GM23338 (cell line): ENCODE measurements at regions not wholly inside any gene's neighbourhood (a gene's known extent, or its start where the extent isn't known, plus 50 kb on each side); places are given as distances from the start of the nearest gene placed in this dataset.

ENCODE experiments used
- ATAC-seq: fragments of 200-7000 bp; cut with Tn5 transposase; 3 replicates; pipeline ENCODE4 v1.9.1; 2020
- DNase-seq: peaks from one replicate; pipeline ENCODE4 v3.0.0-alpha.2; 2015; ENCODE audit warnings: low spot score
- H2AFZ ChIP-seq: fragments of 200-600 bp; sonication (generic); 2 replicates; pipeline ENCODE4 v1.8.0; 2016; ENCODE audit warnings: antibody characterized with exemption, mild to moderate bottlenecking, moderate library complexity
- H3F3A ChIP-seq: fragments of 200-600 bp; sonication (generic); replicated peaks from 2 replicates; pipeline ENCODE4 v1.8.0; 2017; ENCODE audit warnings: antibody characterized with exemption, mixed run types, low read depth
- H3K27ac ChIP-seq: fragments of 200-600 bp; sonication (generic); 2 replicates; pipeline ENCODE4 v1.6.1; 2016; ENCODE audit warnings: low read depth
- H3K27me3 ChIP-seq: fragments of 200-600 bp; sonication (generic); 2 replicates; pipeline ENCODE4 v1.8.0; 2016; ENCODE audit warnings: mild to moderate bottlenecking, mixed run types, moderate library complexity; ENCODE audit not compliant: insufficient read depth
- H3K36me3 ChIP-seq: fragments of 200-600 bp; sonication (generic); 2 replicates; pipeline ENCODE4 v1.8.0; 2016; ENCODE audit warnings: mild to moderate bottlenecking; ENCODE audit not compliant: insufficient read depth
- H3K4me1 ChIP-seq: fragments of 200-600 bp; sonication (generic); 2 replicates; pipeline ENCODE4 v1.8.0; 2016; ENCODE audit warnings: mild to moderate bottlenecking, moderate library complexity; ENCODE audit not compliant: insufficient read depth
- H3K4me2 ChIP-seq: fragments of 200-600 bp; sonication (generic); 2 replicates; pipeline ENCODE4 v1.7.1; 2017; ENCODE audit warnings: mixed run types
- H3K4me3 ChIP-seq: fragments of 200-600 bp; sonication (generic); 2 replicates; pipeline ENCODE4 v1.6.1; 2016; ENCODE audit warnings: mixed run types
- H3K79me2 ChIP-seq: fragments of 200-600 bp; sonication (generic); replicated peaks from 2 replicates; pipeline ENCODE4 v1.8.0; 2017; ENCODE audit warnings: mild to moderate bottlenecking; ENCODE audit not compliant: insufficient read depth
- H3K9me2 ChIP-seq: fragments of 200-600 bp; sonication (generic); 2 replicates; pipeline ENCODE4 v1.8.0; 2017; ENCODE audit not compliant: insufficient read depth
- H4K20me1 ChIP-seq: fragments of 200-600 bp; sonication (generic); replicated peaks from 2 replicates; pipeline ENCODE4 v1.8.0; 2017; ENCODE audit warnings: mild to moderate bottlenecking; ENCODE audit not compliant: insufficient read depth
- H3K27ac Mint-ChIP-seq: 2 replicates; pipeline ENCODE4 v1.8.0; 2020; ENCODE audit warnings: inconsistent platforms, mild to moderate bottlenecking, moderate library complexity, mixed read lengths
- H3K27me3 Mint-ChIP-seq: 3 replicates; pipeline ENCODE4 v1.8.0; 2022; ENCODE audit warnings: low read depth, mild to moderate bottlenecking, moderate library complexity, mixed read lengths, inconsistent platforms; ENCODE audit not compliant: insufficient read depth, poor library complexity
- H3K36me3 Mint-ChIP-seq: 3 replicates; pipeline ENCODE4 v1.8.0; 2021; ENCODE audit warnings: low read depth, mild to moderate bottlenecking, inconsistent platforms, moderate library complexity, mixed read lengths
- H3K4me1 Mint-ChIP-seq: 3 replicates; pipeline ENCODE4 v1.8.0; 2020; ENCODE audit warnings: mild to moderate bottlenecking, inconsistent platforms, mixed read lengths
- H3K4me3 Mint-ChIP-seq: 3 replicates; pipeline ENCODE4 v1.8.0; 2021; ENCODE audit warnings: moderate library complexity, mild to moderate bottlenecking, inconsistent platforms, mixed read lengths
- H3K9me3 Mint-ChIP-seq: 3 replicates; pipeline ENCODE4 v1.8.0; 2020; ENCODE audit warnings: moderate library complexity, mild to moderate bottlenecking, inconsistent platforms, mixed read lengths
- EZH2 ChIP-seq: fragments of 200-600 bp; sonication (generic); IDR thresholded peaks from one replicate; pipeline ENCODE4 v1.8.0; 2017; ENCODE audit warnings: antibody characterized with exemption, mild to moderate bottlenecking, low read depth; ENCODE audit not compliant: unreplicated experiment
- POLR2AphosphoS5 ChIP-seq: IDR thresholded peaks from 2 replicates; pipeline ENCODE4 v1.6.1; 2016; ENCODE audit warnings: antibody characterized with exemption, low read depth
- ZNF462 ChIP-seq: fragments of 250-450 bp; sonication (Bioruptor Pico); IDR thresholded peaks from 2 replicates; pipeline ENCODE4 v1.5.0; 2020; ENCODE audit warnings: mild to moderate bottlenecking, moderate library complexity
- TF ChIP-seq, protein P1 (sequence below): IDR thresholded peaks from one replicate; pipeline ENCODE4 v1.6.1; 2018; ENCODE audit warnings: antibody characterized with exemption; ENCODE audit not compliant: unreplicated experiment
- TF ChIP-seq, protein P2 (sequence below), 2 experiments: fragments of 200-600 bp in 1 of 2; sonication (generic) in 1 of 2; conservative IDR thresholded peaks; 2 replicates each; pipeline versions ENCODE4 v1.5.1 to v1.6.1; 2016 to 2017; ENCODE audit warnings: antibody characterized with exemption in 2 of 2, low read depth in 2 of 2, mild to moderate bottlenecking in 2 of 2, moderate library complexity in 1 of 2

- TF ChIP-seq, protein P1, sequence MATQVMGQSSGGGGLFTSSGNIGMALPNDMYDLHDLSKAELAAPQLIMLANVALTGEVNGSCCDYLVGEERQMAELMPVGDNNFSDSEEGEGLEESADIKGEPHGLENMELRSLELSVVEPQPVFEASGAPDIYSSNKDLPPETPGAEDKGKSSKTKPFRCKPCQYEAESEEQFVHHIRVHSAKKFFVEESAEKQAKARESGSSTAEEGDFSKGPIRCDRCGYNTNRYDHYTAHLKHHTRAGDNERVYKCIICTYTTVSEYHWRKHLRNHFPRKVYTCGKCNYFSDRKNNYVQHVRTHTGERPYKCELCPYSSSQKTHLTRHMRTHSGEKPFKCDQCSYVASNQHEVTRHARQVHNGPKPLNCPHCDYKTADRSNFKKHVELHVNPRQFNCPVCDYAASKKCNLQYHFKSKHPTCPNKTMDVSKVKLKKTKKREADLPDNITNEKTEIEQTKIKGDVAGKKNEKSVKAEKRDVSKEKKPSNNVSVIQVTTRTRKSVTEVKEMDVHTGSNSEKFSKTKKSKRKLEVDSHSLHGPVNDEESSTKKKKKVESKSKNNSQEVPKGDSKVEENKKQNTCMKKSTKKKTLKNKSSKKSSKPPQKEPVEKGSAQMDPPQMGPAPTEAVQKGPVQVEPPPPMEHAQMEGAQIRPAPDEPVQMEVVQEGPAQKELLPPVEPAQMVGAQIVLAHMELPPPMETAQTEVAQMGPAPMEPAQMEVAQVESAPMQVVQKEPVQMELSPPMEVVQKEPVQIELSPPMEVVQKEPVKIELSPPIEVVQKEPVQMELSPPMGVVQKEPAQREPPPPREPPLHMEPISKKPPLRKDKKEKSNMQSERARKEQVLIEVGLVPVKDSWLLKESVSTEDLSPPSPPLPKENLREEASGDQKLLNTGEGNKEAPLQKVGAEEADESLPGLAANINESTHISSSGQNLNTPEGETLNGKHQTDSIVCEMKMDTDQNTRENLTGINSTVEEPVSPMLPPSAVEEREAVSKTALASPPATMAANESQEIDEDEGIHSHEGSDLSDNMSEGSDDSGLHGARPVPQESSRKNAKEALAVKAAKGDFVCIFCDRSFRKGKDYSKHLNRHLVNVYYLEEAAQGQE, result no peak
Measured at GRCh38 chr13:31408927-31409326, 209.2 kb downstream of the B3GLCT start (continued).

DNA sequence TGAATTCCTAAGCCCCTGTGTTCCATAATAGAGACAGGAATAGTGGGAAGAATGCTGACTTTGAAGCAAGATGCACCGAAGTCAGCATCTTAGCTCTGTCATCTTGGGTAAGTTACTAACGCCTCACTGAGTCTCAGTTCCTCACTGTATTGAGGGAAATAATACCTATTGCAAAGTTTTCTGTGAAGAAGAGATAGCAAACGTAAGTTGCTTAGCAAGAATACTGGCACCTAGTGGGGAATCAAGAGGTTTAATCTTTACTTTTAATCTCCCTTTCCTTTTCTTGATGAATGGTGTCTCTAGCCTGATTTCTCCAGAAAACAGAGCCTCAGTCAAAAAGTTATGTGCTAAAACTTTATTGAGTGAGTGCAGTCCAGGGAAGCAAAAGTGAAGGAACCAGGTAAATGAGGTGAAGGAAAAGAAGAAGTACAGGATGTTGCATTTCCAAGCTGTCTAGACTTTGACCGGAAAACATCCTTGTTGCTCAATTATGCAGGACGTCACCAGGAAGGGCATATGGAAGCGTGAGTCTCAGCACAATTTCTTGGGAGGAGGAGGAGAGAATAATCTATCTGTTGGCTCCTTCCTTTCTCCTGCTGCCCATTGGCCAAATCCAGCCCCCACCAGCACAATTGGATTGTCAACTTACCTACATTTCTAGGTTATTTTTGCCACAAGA is 210.0 kb downstream of the B3GLCT start:
- Mint-ChIP-seq H3K27me3 (no peaks in the 10 kb centered on the region), H3K4me1 (no peaks in the 10 kb centered on the region), H3K4me3 (no peak overlapping the region), H3K9me3 (no peaks in the 10 kb centered on the region), H3K27ac (no peak overlapping the region), H3K36me3 (no peaks in the 10 kb centered on the region)
- Histone ChIP-seq H3K27ac (no peak overlapping the region), H3K79me2 (no peaks in the 10 kb centered on the region), H3K4me3 (no peak overlapping the region), H3K4me2 (no peak overlapping the region), H2AFZ (peak overlapping the region; percentile 1; the same call in 1 of the 2 replicates), H3K9me2 (no peaks in the 10 kb centered on the region), H4K20me1 (no peaks in the 10 kb centered on the region), H3F3A (no peaks in the 10 kb centered on the region), H3K27me3 (no peaks in the 10 kb centered on the region), H3K36me3 (no peaks in the 10 kb centered on the region), H3K4me1 (no peaks in the 10 kb centered on the region)
- DNase-seq (peak; percentile 52), ATAC-seq (no peak)
- TF ChIP-seq, protein P2, sequence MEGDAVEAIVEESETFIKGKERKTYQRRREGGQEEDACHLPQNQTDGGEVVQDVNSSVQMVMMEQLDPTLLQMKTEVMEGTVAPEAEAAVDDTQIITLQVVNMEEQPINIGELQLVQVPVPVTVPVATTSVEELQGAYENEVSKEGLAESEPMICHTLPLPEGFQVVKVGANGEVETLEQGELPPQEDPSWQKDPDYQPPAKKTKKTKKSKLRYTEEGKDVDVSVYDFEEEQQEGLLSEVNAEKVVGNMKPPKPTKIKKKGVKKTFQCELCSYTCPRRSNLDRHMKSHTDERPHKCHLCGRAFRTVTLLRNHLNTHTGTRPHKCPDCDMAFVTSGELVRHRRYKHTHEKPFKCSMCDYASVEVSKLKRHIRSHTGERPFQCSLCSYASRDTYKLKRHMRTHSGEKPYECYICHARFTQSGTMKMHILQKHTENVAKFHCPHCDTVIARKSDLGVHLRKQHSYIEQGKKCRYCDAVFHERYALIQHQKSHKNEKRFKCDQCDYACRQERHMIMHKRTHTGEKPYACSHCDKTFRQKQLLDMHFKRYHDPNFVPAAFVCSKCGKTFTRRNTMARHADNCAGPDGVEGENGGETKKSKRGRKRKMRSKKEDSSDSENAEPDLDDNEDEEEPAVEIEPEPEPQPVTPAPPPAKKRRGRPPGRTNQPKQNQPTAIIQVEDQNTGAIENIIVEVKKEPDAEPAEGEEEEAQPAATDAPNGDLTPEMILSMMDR (conservative IDR thresholded peaks at IDR 0.05; ENCODE audit: low read depth in 2 of 2), result peak; percentile 39 to 46; a peak in 3 of 4 replicates
- TF ChIP-seq POLR2AphosphoS5, result no peak

DNA sequence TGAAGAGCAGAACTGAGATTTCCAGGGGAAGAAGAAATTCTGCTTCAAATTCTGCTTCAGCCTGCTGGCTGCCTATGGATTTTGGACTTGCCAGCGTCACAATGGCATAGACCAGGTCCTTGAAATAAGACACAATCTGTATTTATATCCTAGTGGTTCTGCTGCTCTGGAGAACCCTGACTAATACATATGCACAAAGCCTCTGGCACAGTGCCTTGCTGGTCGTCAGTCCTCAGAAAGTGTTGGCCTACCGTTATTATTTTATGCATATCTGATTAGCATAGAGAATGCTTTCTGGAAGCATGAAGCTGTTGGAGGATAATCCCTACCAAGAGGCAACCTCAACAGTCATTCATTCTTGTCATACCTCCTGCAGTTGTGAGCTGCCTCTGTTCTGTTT is 213.7 kb downstream of the B3GLCT start:
- Histone ChIP-seq H3K9me2 (no peaks in the 10 kb centered on the region), H4K20me1 (no peaks in the 10 kb centered on the region), H3K4me1 (no peaks in the 10 kb centered on the region), H3K36me3 (no peaks in the 10 kb centered on the region), H2AFZ (no peak overlapping the region), H3K79me2 (no peaks in the 10 kb centered on the region), H3K27me3 (no peaks in the 10 kb centered on the region), H3K4me3 (no peak overlapping the region), H3K4me2 (no peak overlapping the region), H3K27ac (no peak overlapping the region), H3F3A (no peaks in the 10 kb centered on the region)
- Mint-ChIP-seq H3K27ac (no peak overlapping the region), H3K36me3 (no peaks in the 10 kb centered on the region), H3K4me3 (no peak overlapping the region), H3K4me1 (no peaks in the 10 kb centered on the region), H3K9me3 (no peaks in the 10 kb centered on the region), H3K27me3 (no peaks in the 10 kb centered on the region)
- DNase-seq (no peak), ATAC-seq (no peak)
- TF ChIP-seq ZNF462 (CRISPR knock-in tag) (no peak), EZH2 (no peak)
